Aorta (tissue), 5 donors: ENCODE measurements at regions not wholly inside any gene's neighbourhood (a gene's known extent, or its start where the extent isn't known, plus 50 kb on each side); places are given as distances from the start of the nearest gene placed in this dataset.

Experiments used
- ATAC-seq: fragments of 200-7000 bp; cut with Tn5 transposase; one replicate; pipeline ENCODE4 v1.9.1; 2022; ENCODE audit warnings: moderate library complexity; ENCODE audit not compliant: low FRiP score
- DNase-seq, 2 donors: peaks; one replicate each; pipeline ENCODE4 v3.0.0-alpha.2; 2020
- H3K27ac ChIP-seq, 2 donors: one replicate each; pipeline ENCODE4 v1.5.1; 2013; ENCODE audit warnings: low read length in 2 of 2, mild to moderate bottlenecking in 2 of 2, moderate library complexity in 2 of 2, control low read depth in 1 of 2, inconsistent platforms in 1 of 2, low read depth in 1 of 2
- H3K27me3 ChIP-seq, 2 donors: one replicate each; pipeline ENCODE4 v1.6.1; 2013; ENCODE audit warnings: control low read depth in 1 of 2, low read length in 1 of 2, mild to moderate bottlenecking in 1 of 2, moderate library complexity in 1 of 2; ENCODE audit not compliant: insufficient read depth in 2 of 2, control insufficient read depth in 1 of 2
- H3K36me3 ChIP-seq, 2 donors: one replicate each; pipeline ENCODE4 v1.6.1; 2013; ENCODE audit warnings: control low read depth in 1 of 2, low read length in 1 of 2, mild to moderate bottlenecking in 1 of 2; ENCODE audit not compliant: insufficient read depth in 2 of 2, control insufficient read depth in 1 of 2
- H3K4me1 ChIP-seq, 2 donors: one replicate each; pipeline ENCODE4 v1.6.1; 2013; ENCODE audit warnings: low read length in 2 of 2, control low read depth in 1 of 2, mild to moderate bottlenecking in 1 of 2, moderate library complexity in 1 of 2; ENCODE audit not compliant: insufficient read depth in 2 of 2, control insufficient read depth in 1 of 2
- H3K4me3 ChIP-seq, 2 donors: one replicate each; pipeline ENCODE4 v1.5.1; 2013; ENCODE audit warnings: low read length in 2 of 2, control low read depth in 1 of 2, mild to moderate bottlenecking in 1 of 2
- H3K9me3 ChIP-seq: one replicate; pipeline ENCODE4 v1.6.1; 2013; ENCODE audit warnings: mild to moderate bottlenecking, low read length; ENCODE audit not compliant: control insufficient read depth
- WGBS, 2 donors: extraction: QIAGEN DNeasy Blood & Tissue Kit; methylation state at CpG; one replicate each; pipeline ENCODE4 v1.1.7; 2013; 5-methylcytosine and 5-hydroxymethylcytosine counted together
- intact Hi-C, 2 donors: fragments of 100-400 bp; cut with DNase I; formaldehyde crosslinking; loops; one replicate each; pipeline versions ENCODE4 v1.14.2 to v1.15.0; 2022
- donor health status: healthy with polysubstance abuse.
- donor health status: Bipolar disorder and iron deficiency.
- donor health status: DM: no; HTN: no; CAD: no.
- donor health status: DM: no; HTN: no; CAD: no.
- donor health status: DM: yes; HTN: yes; CAD: no.

GRCh38 chr14:41072776-41073175 lies 533.9 kb upstream of the LRFN5 start:
- Histone ChIP-seq H3K9me3 (no peaks in the 10 kb centered on the region), H3K36me3 (no peaks in the 10 kb centered on the region), H3K27ac (no peak overlapping the region), H3K4me3 (no peak overlapping the region), H3K4me1 (no peaks in the 10 kb centered on the region), H3K27me3 (no peaks in the 10 kb centered on the region)
- intact Hi-C loops, result no loop called here
- no peak for DNase-seq
- no peak for ATAC-seq

- Histone ChIP-seq H3K9me3 (no peaks in the 10 kb centered on the region), H3K27ac (no peak overlapping the region), H3K27me3 (no peaks in the 10 kb centered on the region), H3K4me3 (no peak overlapping the region), H3K36me3 (no peaks in the 10 kb centered on the region), H3K4me1 (no peaks in the 10 kb centered on the region)
- intact Hi-C loops, result no loop called here
- ATAC-seq, result no peak
- WGBS, 2 donors, result 85 to 93% methylated on average over 2 of the region's 2 CpGs
- DNase-seq, result no peak
Measured at GRCh38 chr14:41071351-41071750, 535.3 kb upstream of the LRFN5 start.

- no peaks in the 10 kb centered on the region for H3K36me3 ChIP-seq
- H3K9me3 ChIP-seq, result no peaks in the 10 kb centered on the region
- no peaks in the 10 kb centered on the region for H3K4me1 ChIP-seq
- ATAC-seq, result no peak
- H3K4me3 ChIP-seq, result no peak overlapping the region
- WGBS, 2 donors, result 0 to 89% methylated on average over 1 of the region's 1 CpG
- intact Hi-C loops, result no loop called here
- no peak for DNase-seq
- H3K27me3 ChIP-seq, result no peaks in the 10 kb centered on the region
- H3K27ac ChIP-seq, result no peak overlapping the region
Measured at GRCh38 chr14:41062826-41063225, 543.9 kb upstream of the LRFN5 start.

GRCh38 chr14:41055589-41055988 lies 551.1 kb upstream of the LRFN5 start:
- ATAC-seq (no peak), DNase-seq (no peak)
- Histone ChIP-seq H3K27ac (no peak overlapping the region), H3K9me3 (no peaks in the 10 kb centered on the region), H3K36me3 (no peaks in the 10 kb centered on the region), H3K4me1 (no peaks in the 10 kb centered on the region), H3K4me3 (no peak overlapping the region), H3K27me3 (no peaks in the 10 kb centered on the region)
- intact Hi-C loops, result no loop called here
- 64 to 80% methylated on average over 1 of the region's 1 CpG for WGBS, 2 donors

GRCh38 chr14:41051801-41052200 lies 554.9 kb upstream of the LRFN5 start:
- DNase-seq (no peak), ATAC-seq (no peak)
- H3K4me1 ChIP-seq, result no peaks in the 10 kb centered on the region
- no peak overlapping the region for H3K4me3 ChIP-seq
- intact Hi-C loops, result no loop called here
- no peaks in the 10 kb centered on the region for H3K27me3 ChIP-seq
- no peak overlapping the region for H3K27ac ChIP-seq
- H3K36me3 ChIP-seq, result no peaks in the 10 kb centered on the region
- no peaks in the 10 kb centered on the region for H3K9me3 ChIP-seq
- WGBS, 2 donors, result 56 to 65% methylated on average over 7 of the region's 7 CpGs

- WGBS, 2 donors, result 0% methylated on average over 1 of the region's 1 CpG
- no peaks in the 10 kb centered on the region for H3K4me1 ChIP-seq
- DNase-seq (no peak), ATAC-seq (no peak)
- no peaks in the 10 kb centered on the region for H3K27me3 ChIP-seq
- H3K9me3 ChIP-seq, result no peaks in the 10 kb centered on the region
- H3K4me3 ChIP-seq, result no peak overlapping the region
- H3K27ac ChIP-seq, result no peak overlapping the region
- H3K36me3 ChIP-seq, result no peaks in the 10 kb centered on the region
- intact Hi-C loops, result no loop called here
Measured at GRCh38 chr14:41047763-41048162, 558.9 kb upstream of the LRFN5 start.

- no peaks in the 10 kb centered on the region for H3K4me1 ChIP-seq
- no peak overlapping the region for H3K27ac ChIP-seq
- no peaks in the 10 kb centered on the region for H3K9me3 ChIP-seq
- H3K4me3 ChIP-seq, result no peak overlapping the region
- 49 to 89% methylated on average over 3 of the region's 3 CpGs for WGBS, 2 donors
- no peaks in the 10 kb centered on the region for H3K27me3 ChIP-seq
- no peak for DNase-seq
- H3K36me3 ChIP-seq, result no peaks in the 10 kb centered on the region
- intact Hi-C loops, result no loop called here
- ATAC-seq, result no peak
Measured at GRCh38 chr14:41037388-41037787, 569.3 kb upstream of the LRFN5 start.

GRCh38 chr14:41034969-41035368 lies 571.7 kb upstream of the LRFN5 start:
- intact Hi-C loops, result no loop called here
- WGBS, 2 donors, result 76 to 84% methylated on average over 1 of the region's 1 CpG

GRCh38 chr14:41022932-41023331 lies 583.7 kb upstream of the LRFN5 start:
- no peaks in the 10 kb centered on the region for H3K4me1 ChIP-seq
- H3K4me3 ChIP-seq, result no peak overlapping the region
- DNase-seq (no peak), ATAC-seq (no peak)
- intact Hi-C loops, result no loop called here
- no peak overlapping the region for H3K27ac ChIP-seq
- no peaks in the 10 kb centered on the region for H3K36me3 ChIP-seq
- no peaks in the 10 kb centered on the region for H3K9me3 ChIP-seq
- WGBS, 2 donors, result 87 to 93% methylated on average over 2 of the region's 2 CpGs
- H3K27me3 ChIP-seq, result no peaks in the 10 kb centered on the region

More at GRCh38 chr14:41034969-41035368, 571.7 kb upstream of the LRFN5 start:
- no peaks in the 10 kb centered on the region for H3K9me3 ChIP-seq
- no peak overlapping the region for H3K4me3 ChIP-seq
- no peak for ATAC-seq
- H3K27ac ChIP-seq, result no peak overlapping the region
- no peaks in the 10 kb centered on the region for H3K36me3 ChIP-seq
- DNase-seq, result no peak
- no peaks in the 10 kb centered on the region for H3K4me1 ChIP-seq
- H3K27me3 ChIP-seq, result no peaks in the 10 kb centered on the region
